ENCODE measurements at regions not wholly inside any gene's neighbourhood (a gene's known extent, or its start where the extent isn't known, plus 50 kb on each side); places are given as distances from the start of the nearest gene placed in this dataset.

GRCh38 chr10:128438417-128439063 lies 312.3 kb upstream of the MKI67 start:
- DNase-seq (ENCODE audit: low spot score), result no peak
- TF ChIP-seq CTCF (IDR thresholded peaks at IDR 0.05; ENCODE audit: extremely low read depth, missing control alignments), result no peak

GRCh38 chr10:128440513-128441160 lies 314.4 kb upstream of the MKI67 start:
- no peak for TF ChIP-seq CTCF (IDR thresholded peaks at IDR 0.05; ENCODE audit: extremely low read depth, missing control alignments)
- DNase-seq (ENCODE audit: low spot score), result no peak

GRCh38 chr10:128443925-128444518 lies 317.8 kb upstream of the MKI67 start:
- DNase-seq (ENCODE audit: low spot score), result no peak
- TF ChIP-seq CTCF (IDR thresholded peaks at IDR 0.05; ENCODE audit: extremely low read depth, missing control alignments), result no peak

GRCh38 chr10:128448796-128449195 lies 322.6 kb upstream of the MKI67 start:
- no peak for TF ChIP-seq CTCF (IDR thresholded peaks at IDR 0.05; ENCODE audit: extremely low read depth, missing control alignments)

GRCh38 chr10:128451879-128452278 lies 325.7 kb upstream of the MKI67 start:
- no peak for TF ChIP-seq CTCF (IDR thresholded peaks at IDR 0.05; ENCODE audit: extremely low read depth, missing control alignments)
- DNase-seq (ENCODE audit: low spot score), result no peak

More at GRCh38 chr10:128448796-128449195, 322.6 kb upstream of the MKI67 start:
- no peak for DNase-seq (ENCODE audit: low spot score)

GRCh38 chr10:128456271-128456670 lies 330.0 kb upstream of the MKI67 start:
- TF ChIP-seq CTCF (IDR thresholded peaks at IDR 0.05; ENCODE audit: extremely low read depth, missing control alignments), result no peak
- no peak for DNase-seq (ENCODE audit: low spot score)

GRCh38 chr10:128457136-128457535 lies 330.9 kb upstream of the MKI67 start:
- no peak for DNase-seq (ENCODE audit: low spot score)
- no peak for TF ChIP-seq CTCF (IDR thresholded peaks at IDR 0.05; ENCODE audit: extremely low read depth, missing control alignments)
